ENCODE measurements at regions not wholly inside any gene's neighbourhood (a gene's known extent, or its start where the extent isn't known, plus 50 kb on each side); places are given as distances from the start of the nearest gene placed in this dataset.
"Not testable (repeated sequence)": the region's sequence is repeated elsewhere in the genome, so short reads cannot be mapped to it uniquely, and the experiment has no call there.

- Histone ChIP-seq H3K4me2 (no peak overlapping the region), H3K9me3 (ENCODE audit: low read depth) (no peaks in the 10 kb centered on the region), H3K79me2 (no peaks in the 10 kb centered on the region), H4K20me1 (ENCODE audit: insufficient read depth, poor library complexity, severe bottlenecking) (no peaks in the 10 kb centered on the region), H3K27me3 (no peaks in the 10 kb centered on the region), H3K27ac (no peak overlapping the region), H3K4me3 (no peak overlapping the region), H3K4me1 (ENCODE audit: insufficient read depth) (no peaks in the 10 kb centered on the region), H3K9me2 (replicated peaks; ENCODE audit: insufficient read depth) (no peaks in the 10 kb centered on the region), H2AFZ (no peak overlapping the region), H3K36me3 (replicated peaks; ENCODE audit: insufficient read depth, low read depth) (no peaks in the 10 kb centered on the region)
- DNase-seq (ENCODE audit: low spot score): no peak
- WGBS (ENCODE audit: low lambda C conversion rate, missing lambda C conversion rate): 35% methylated on average over 2 of the region's 2 CpGs
- TF ChIP-seq CTCF (IDR thresholded peaks at IDR 0.05; ENCODE audit: poor library complexity) (no peak), EZH2phosphoT487 (IDR thresholded peaks at IDR 0.05; ENCODE audit: low read depth, severe bottlenecking, unreplicated experiment) (no peak), EZH2 (IDR thresholded peaks at IDR 0.05; ENCODE audit: borderline replicate concordance) (no peak)
These were observed 852.3 kb upstream of the CHORDC1 start for GRCh38 chr11:91075032-91075695.

- no peaks in the 10 kb centered on the region for H3K27me3 ChIP-seq
- no peaks in the 10 kb centered on the region for H3K36me3 ChIP-seq (replicated peaks; ENCODE audit: insufficient read depth, low read depth)
- no peaks in the 10 kb centered on the region for H3K9me3 ChIP-seq (ENCODE audit: low read depth)
- 61% methylated on average over 2 of the region's 2 CpGs for WGBS (ENCODE audit: low lambda C conversion rate, missing lambda C conversion rate)
- TF ChIP-seq CTCF (IDR thresholded peaks at IDR 0.05; ENCODE audit: poor library complexity): no peak
- no peak for TF ChIP-seq EZH2 (IDR thresholded peaks at IDR 0.05; ENCODE audit: borderline replicate concordance)
- TF ChIP-seq EZH2phosphoT487 (IDR thresholded peaks at IDR 0.05; ENCODE audit: low read depth, severe bottlenecking, unreplicated experiment): no peak
- H3K27ac ChIP-seq: no peak overlapping the region
- H3K4me3 ChIP-seq: no peak overlapping the region
- H3K4me2 ChIP-seq: no peak overlapping the region
- H3K4me1 ChIP-seq (ENCODE audit: insufficient read depth): no peaks in the 10 kb centered on the region
- no peaks in the 10 kb centered on the region for H3K79me2 ChIP-seq
- H2AFZ ChIP-seq: no peak overlapping the region
- no peak for DNase-seq (ENCODE audit: low spot score)
- H4K20me1 ChIP-seq (ENCODE audit: insufficient read depth, poor library complexity, severe bottlenecking): no peaks in the 10 kb centered on the region
- H3K9me2 ChIP-seq (replicated peaks; ENCODE audit: insufficient read depth): no peaks in the 10 kb centered on the region
These were observed 844.8 kb upstream of the CHORDC1 start for GRCh38 chr11:91067666-91068065.

GRCh38 chr11:91066456-91067047, 843.7 kb upstream of the CHORDC1 start:
- 49% methylated on average over 5 of the region's 5 CpGs for WGBS (ENCODE audit: low lambda C conversion rate, missing lambda C conversion rate)
- TF ChIP-seq CTCF (IDR thresholded peaks at IDR 0.05; ENCODE audit: poor library complexity) (no peak), EZH2phosphoT487 (IDR thresholded peaks at IDR 0.05; ENCODE audit: low read depth, severe bottlenecking, unreplicated experiment) (no peak), EZH2 (IDR thresholded peaks at IDR 0.05; ENCODE audit: borderline replicate concordance) (no peak)
- no peak for DNase-seq (ENCODE audit: low spot score)
- Histone ChIP-seq H4K20me1 (ENCODE audit: insufficient read depth, poor library complexity, severe bottlenecking) (no peaks in the 10 kb centered on the region), H2AFZ (no peak overlapping the region), H3K27me3 (no peaks in the 10 kb centered on the region), H3K9me2 (replicated peaks; ENCODE audit: insufficient read depth) (no peaks in the 10 kb centered on the region), H3K27ac (no peak overlapping the region), H3K4me1 (ENCODE audit: insufficient read depth) (no peaks in the 10 kb centered on the region), H3K4me2 (no peak overlapping the region), H3K36me3 (replicated peaks; ENCODE audit: insufficient read depth, low read depth) (no peaks in the 10 kb centered on the region), H3K79me2 (no peaks in the 10 kb centered on the region), H3K4me3 (no peak overlapping the region), H3K9me3 (ENCODE audit: low read depth) (no peaks in the 10 kb centered on the region)

GRCh38 chr11:91063399-91063798, 840.5 kb upstream of the CHORDC1 start:
- not testable (repeated sequence) for H4K20me1 ChIP-seq (ENCODE audit: insufficient read depth, poor library complexity, severe bottlenecking); H3K4me2 ChIP-seq; H3K27me3 ChIP-seq; H3K9me2 ChIP-seq (replicated peaks; ENCODE audit: insufficient read depth); H3K4me1 ChIP-seq (ENCODE audit: insufficient read depth); H3K79me2 ChIP-seq; H3K9me3 ChIP-seq (ENCODE audit: low read depth); H2AFZ ChIP-seq; H3K27ac ChIP-seq; H3K36me3 ChIP-seq (replicated peaks; ENCODE audit: insufficient read depth, low read depth); DNase-seq (ENCODE audit: low spot score); H3K4me3 ChIP-seq
- WGBS (ENCODE audit: low lambda C conversion rate, missing lambda C conversion rate): 100% methylated on average over 11 of the region's 29 CpGs

All from hepatocyte (in vitro differentiated cells).